ENCODE measurements at regions not wholly inside any gene's neighbourhood (a gene's known extent, or its start where the extent isn't known, plus 50 kb on each side); places are given as distances from the start of the nearest gene placed in this dataset.

DNA sequence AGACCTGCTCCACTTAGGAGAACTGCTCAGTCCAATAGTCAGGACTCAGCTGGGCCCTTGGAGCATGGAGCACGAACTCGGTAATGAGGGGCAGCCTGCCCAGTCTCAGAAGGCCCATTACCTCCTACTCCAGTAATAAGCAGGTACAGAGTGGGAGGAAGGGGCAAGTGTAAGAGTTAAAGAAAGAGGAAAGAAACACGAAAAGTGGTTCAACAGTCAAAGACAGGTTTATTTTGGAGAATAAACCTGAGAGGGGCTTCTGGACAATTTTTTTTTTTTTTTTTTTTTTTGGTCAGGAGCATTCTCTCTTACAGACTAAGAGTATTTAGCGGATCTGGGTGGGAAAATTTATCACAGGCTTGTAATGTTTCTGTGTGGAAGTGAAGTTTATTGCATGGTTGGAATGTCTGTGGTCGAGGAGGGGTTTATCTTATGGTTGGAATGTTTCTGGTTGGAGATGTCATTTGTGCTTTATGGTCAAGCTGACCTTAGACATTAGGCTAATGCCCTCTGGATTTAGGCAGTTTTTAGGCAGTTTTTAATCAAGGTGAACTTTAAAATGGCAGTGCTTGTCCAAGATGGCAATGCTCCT lies 340.1 kb downstream of the BCKDHB start:
- TF ChIP-seq, protein P1, sequence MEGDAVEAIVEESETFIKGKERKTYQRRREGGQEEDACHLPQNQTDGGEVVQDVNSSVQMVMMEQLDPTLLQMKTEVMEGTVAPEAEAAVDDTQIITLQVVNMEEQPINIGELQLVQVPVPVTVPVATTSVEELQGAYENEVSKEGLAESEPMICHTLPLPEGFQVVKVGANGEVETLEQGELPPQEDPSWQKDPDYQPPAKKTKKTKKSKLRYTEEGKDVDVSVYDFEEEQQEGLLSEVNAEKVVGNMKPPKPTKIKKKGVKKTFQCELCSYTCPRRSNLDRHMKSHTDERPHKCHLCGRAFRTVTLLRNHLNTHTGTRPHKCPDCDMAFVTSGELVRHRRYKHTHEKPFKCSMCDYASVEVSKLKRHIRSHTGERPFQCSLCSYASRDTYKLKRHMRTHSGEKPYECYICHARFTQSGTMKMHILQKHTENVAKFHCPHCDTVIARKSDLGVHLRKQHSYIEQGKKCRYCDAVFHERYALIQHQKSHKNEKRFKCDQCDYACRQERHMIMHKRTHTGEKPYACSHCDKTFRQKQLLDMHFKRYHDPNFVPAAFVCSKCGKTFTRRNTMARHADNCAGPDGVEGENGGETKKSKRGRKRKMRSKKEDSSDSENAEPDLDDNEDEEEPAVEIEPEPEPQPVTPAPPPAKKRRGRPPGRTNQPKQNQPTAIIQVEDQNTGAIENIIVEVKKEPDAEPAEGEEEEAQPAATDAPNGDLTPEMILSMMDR (IDR thresholded peaks at IDR 0.05) = no peak
- no peak for TF ChIP-seq POLR2AphosphoS5 (IDR thresholded peaks at IDR 0.05)
- TF ChIP-seq POLR2A (IDR thresholded peaks at IDR 0.05) = no peak
